Iris pigment epithelial cell (primary cell): ENCODE measurements at regions not wholly inside any gene's neighbourhood (a gene's known extent, or its start where the extent isn't known, plus 50 kb on each side); places are given as distances from the start of the nearest gene placed in this dataset.
"Not testable (repeated sequence)": the region's sequence is repeated elsewhere in the genome, so short reads cannot be mapped to it uniquely, and the experiment has no call there.

ENCODE experiments used
- DNase-seq: peaks from one replicate; pipeline ENCODE4 v3.0.0-alpha.2; 2011; ENCODE audit warnings: low read depth

GRCh38 chrX:1140236-1140681 is 72.2 kb downstream of the CRLF2 start:
- no peak for DNase-seq

- no peak for DNase-seq
These were observed 73.3 kb downstream of the CRLF2 start for GRCh38 chrX:1139185-1139500.

GRCh38 chrX:1138476-1139184 is 73.8 kb downstream of the CRLF2 start:
- no peak for DNase-seq

- DNase-seq, result no peak
These were observed 74.9 kb downstream of the CRLF2 start for GRCh38 chrX:1137531-1137930.

- DNase-seq, result not testable (repeated sequence)
These were observed 75.9 kb downstream of the CRLF2 start for GRCh38 chrX:1136582-1136981.

- DNase-seq, result no peak
These were observed 77.5 kb downstream of the CRLF2 start for GRCh38 chrX:1134976-1135375.

GRCh38 chrX:1134156-1134555 is 78.3 kb downstream of the CRLF2 start:
- no peak for DNase-seq

GRCh38 chrX:1126738-1127137 is 85.7 kb downstream of the CRLF2 start:
- no peak for DNase-seq

- DNase-seq, result no peak
These were observed 87.9 kb downstream of the CRLF2 start for GRCh38 chrX:1124531-1124930.

- DNase-seq, result not testable (repeated sequence)
These were observed 89.6 kb downstream of the CRLF2 start for GRCh38 chrX:1122851-1123250.

- DNase-seq, result no peak
These were observed 93.2 kb downstream of the CRLF2 start for GRCh38 chrX:1119275-1119674.

GRCh38 chrX:1118572-1119199 is 93.8 kb downstream of the CRLF2 start:
- DNase-seq, result no peak

- not testable (repeated sequence) for DNase-seq
These were observed 97.0 kb downstream of the CRLF2 start for GRCh38 chrX:1115411-1115810.

- DNase-seq, result no peak
These were observed 100.1 kb downstream of the CRLF2 start for GRCh38 chrX:1112321-1112720.

GRCh38 chrX:1111601-1112300 is 100.7 kb downstream of the CRLF2 start:
- no peak for DNase-seq

- DNase-seq, result no peak
These were observed 102.8 kb downstream of the CRLF2 start for GRCh38 chrX:1109580-1110119.

- DNase-seq, result no peak
These were observed 103.7 kb downstream of the CRLF2 start for GRCh38 chrX:1108501-1109445.

GRCh38 chrX:1106478-1107210 is 105.8 kb downstream of the CRLF2 start:
- no peak for DNase-seq

- DNase-seq, result no peak
These were observed 106.6 kb downstream of the CRLF2 start for GRCh38 chrX:1105671-1106419.

- not testable (repeated sequence) for DNase-seq
These were observed 107.4 kb downstream of the CRLF2 start for GRCh38 chrX:1105031-1105430.
